ENCODE measurements at regions not wholly inside any gene's neighbourhood (a gene's known extent, or its start where the extent isn't known, plus 50 kb on each side); places are given as distances from the start of the nearest gene placed in this dataset.

GRCh38 chr2:204325468-204325867, 219.8 kb upstream of the PARD3B start:
- no peak for TF ChIP-seq EZH2 (IDR thresholded peaks at IDR 0.05; ENCODE audit: low read length, missing control alignments)
- TF ChIP-seq CTCF (conservative IDR thresholded peaks at IDR 0.05 in 1 of 2, IDR thresholded peaks at IDR 0.05 in 1 of 2; ENCODE audit: low read depth in 1 of 2, low read length in 2 of 2) = peak; percentile 80 to 81
